BLaER1 (cell line): ENCODE measurements at regions not wholly inside any gene's neighbourhood (a gene's known extent, or its start where the extent isn't known, plus 50 kb on each side); places are given as distances from the start of the nearest gene placed in this dataset.

Experiments
- H3K27ac ChIP-seq: shearing (Covaris generic); formaldehyde crosslinking; 2 replicates; pipeline ENCODE4 v1.8.1; 2022
- H3K27me3 ChIP-seq: shearing (Covaris generic); formaldehyde crosslinking; 2 replicates; pipeline ENCODE4 v1.8.1; 2022
- H3K36me3 ChIP-seq: shearing (Covaris generic); formaldehyde crosslinking; 2 replicates; pipeline ENCODE4 v1.8.1; 2022
- H3K4me1 ChIP-seq: shearing (Covaris generic); formaldehyde crosslinking; 2 replicates; pipeline ENCODE4 v1.8.1; 2022
- H3K4me2 ChIP-seq: shearing (Covaris generic); formaldehyde crosslinking; 2 replicates; pipeline ENCODE4 v1.8.1; 2022
- H3K4me3 ChIP-seq: shearing (Covaris generic); formaldehyde crosslinking; 2 replicates; pipeline ENCODE4 v1.8.1; 2022
- H3K9ac ChIP-seq: shearing (Covaris generic); formaldehyde crosslinking; 2 replicates; pipeline ENCODE4 v1.8.1; 2022
- H3K9me3 ChIP-seq: shearing (Covaris generic); formaldehyde crosslinking; 2 replicates; pipeline ENCODE4 v1.8.1; 2022
- H4K20me1 ChIP-seq: shearing (Covaris generic); formaldehyde crosslinking; 2 replicates; pipeline ENCODE4 v1.8.1; 2022
- Cebpa-rat ChIP-seq: shearing (Covaris generic); IDR thresholded peaks from 2 replicates; pipeline ENCODE4 v1.8.1; 2022

DNA sequence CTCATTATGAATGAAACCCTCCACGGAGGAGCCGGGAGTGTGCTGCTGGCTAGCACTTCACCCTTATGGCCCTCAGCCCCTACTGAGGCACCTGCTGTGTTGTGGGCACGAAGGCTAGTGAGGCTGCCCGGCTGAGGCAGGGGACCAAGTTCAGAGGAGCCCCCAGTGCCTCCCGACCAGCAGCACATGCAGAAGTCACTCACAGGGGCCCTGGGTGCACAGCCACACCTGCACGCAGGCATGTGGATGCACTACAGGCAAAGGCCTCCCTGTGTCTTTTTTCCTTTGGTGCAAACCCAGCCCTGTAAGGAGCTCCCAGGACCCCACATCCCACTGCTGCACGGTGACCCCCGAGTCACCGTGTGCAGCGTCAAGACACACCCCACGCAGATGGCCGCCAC lies 261.5 kb downstream of the BRD1 start:
- no peak for TF ChIP-seq Cebpa-rat
- Histone ChIP-seq H3K4me3 (no peak overlapping the region), H3K9me3 (no peaks in the 10 kb centered on the region), H3K27me3 (no peaks in the 10 kb centered on the region), H3K27ac (no peak overlapping the region), H3K36me3 (no peaks in the 10 kb centered on the region; the same call in 1 of the 2 replicates), H4K20me1 (peaks cover 97% of the 10 kb centered on the region), H3K9ac (no peak overlapping the region), H3K4me1 (no peaks in the 10 kb centered on the region), H3K4me2 (no peak overlapping the region)

DNA sequence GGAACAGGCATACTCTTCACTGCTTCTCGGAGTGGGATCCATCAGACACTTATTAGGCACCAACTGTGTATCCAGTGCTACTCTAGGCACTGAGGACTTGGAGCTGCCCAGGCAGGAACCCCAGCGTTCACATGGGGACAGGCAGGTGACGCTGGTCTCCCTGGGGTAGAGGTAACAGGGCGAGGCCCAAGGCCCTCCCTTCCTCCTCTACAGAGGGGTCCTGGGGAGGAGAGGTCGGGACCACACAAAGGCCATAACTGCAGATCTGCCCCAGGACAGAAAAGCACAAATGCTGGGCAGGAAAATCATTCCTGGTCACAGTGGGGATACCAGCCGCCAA lies 262.2 kb downstream of the BRD1 start:
- TF ChIP-seq Cebpa-rat: no peak
- no peak overlapping the region for H3K4me2 ChIP-seq
- H3K4me3 ChIP-seq: no peak overlapping the region
- no peaks in the 10 kb centered on the region; the same call in 1 of the 2 replicates for H3K36me3 ChIP-seq
- no peak overlapping the region for H3K9ac ChIP-seq
- peaks cover 100% of the 10 kb centered on the region for H4K20me1 ChIP-seq
- H3K27ac ChIP-seq: no peak overlapping the region
- no peaks in the 10 kb centered on the region for H3K27me3 ChIP-seq
- H3K9me3 ChIP-seq: no peaks in the 10 kb centered on the region
- H3K4me1 ChIP-seq: no peaks in the 10 kb centered on the region

DNA sequence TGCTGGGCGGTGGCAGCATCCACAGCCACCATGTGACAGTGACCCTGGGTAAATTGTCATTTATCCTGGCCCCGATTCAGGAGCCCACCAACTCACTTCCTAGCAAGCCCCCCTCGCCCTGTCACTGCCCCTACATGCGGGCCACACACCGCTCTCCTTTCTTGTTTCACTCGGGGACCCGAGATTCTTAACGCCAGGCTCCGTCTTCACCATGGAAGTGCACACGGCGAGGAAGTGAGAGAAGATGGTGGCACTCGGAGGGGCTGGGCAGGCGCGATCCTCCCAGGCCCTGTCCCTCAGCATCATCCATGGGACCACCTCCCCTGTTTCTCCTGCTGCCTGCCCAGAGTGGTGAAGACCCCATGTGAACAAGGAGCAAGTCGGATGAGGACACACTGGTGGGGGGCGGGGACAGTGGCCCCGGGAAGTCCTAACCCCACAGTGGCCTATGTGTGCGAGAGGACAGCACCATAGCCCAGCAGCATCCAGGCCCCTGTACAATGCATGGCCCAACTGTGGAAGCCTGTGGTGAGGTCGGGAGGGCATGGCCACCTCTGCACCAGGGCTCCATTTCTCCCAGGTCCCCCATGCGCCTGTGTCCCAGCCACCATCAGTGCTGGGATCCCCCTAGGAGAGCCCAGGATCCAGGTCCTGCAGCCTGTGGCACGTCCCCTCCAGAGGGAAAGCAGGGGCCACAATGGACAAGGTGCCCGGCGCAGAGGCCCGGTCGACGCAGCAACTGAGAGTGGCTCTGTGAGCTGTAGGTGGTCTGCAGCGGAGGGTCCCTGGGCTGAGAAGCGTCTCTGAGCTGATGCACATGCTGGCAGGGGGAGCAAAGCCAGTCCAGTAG lies 262.8 kb downstream of the BRD1 start:
- no peak for TF ChIP-seq Cebpa-rat
- no peak overlapping the region for H3K4me2 ChIP-seq
- no peak overlapping the region for H3K9ac ChIP-seq
- no peaks in the 10 kb centered on the region for H3K4me1 ChIP-seq
- H3K4me3 ChIP-seq: no peak overlapping the region
- peaks cover 99% of the 10 kb centered on the region for H4K20me1 ChIP-seq
- H3K9me3 ChIP-seq: no peaks in the 10 kb centered on the region
- no peaks in the 10 kb centered on the region for H3K27me3 ChIP-seq
- H3K36me3 ChIP-seq: no peaks in the 10 kb centered on the region; the same call in 1 of the 2 replicates
- no peak overlapping the region for H3K27ac ChIP-seq

DNA sequence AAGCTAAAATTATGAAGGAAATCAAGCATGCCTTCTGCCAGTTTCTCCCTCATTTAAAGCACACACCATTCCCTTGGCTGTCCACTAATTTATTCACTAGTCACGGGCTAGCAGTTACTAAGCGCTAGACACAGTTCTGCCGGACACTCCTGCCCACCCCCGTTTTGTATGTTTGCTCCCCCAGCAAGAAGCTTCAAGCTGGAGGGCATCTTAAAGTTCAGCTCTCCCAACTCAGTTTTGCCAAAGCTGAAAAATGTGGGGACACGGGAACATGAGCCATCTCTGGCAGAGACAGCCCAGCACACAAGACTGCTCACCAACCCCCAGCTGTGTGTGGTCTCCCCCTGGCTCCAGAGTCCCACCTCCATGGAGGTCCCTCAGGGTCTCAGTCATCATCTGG lies 263.6 kb downstream of the BRD1 start:
- Histone ChIP-seq H3K9ac (no peak overlapping the region), H3K9me3 (no peaks in the 10 kb centered on the region), H3K4me1 (no peaks in the 10 kb centered on the region), H3K36me3 (no peaks in the 10 kb centered on the region; the same call in 1 of the 2 replicates), H3K27me3 (no peaks in the 10 kb centered on the region), H4K20me1 (peaks cover 90% of the 10 kb centered on the region), H3K4me3 (no peak overlapping the region), H3K4me2 (no peak overlapping the region), H3K27ac (no peak overlapping the region)
- no peak for TF ChIP-seq Cebpa-rat

DNA sequence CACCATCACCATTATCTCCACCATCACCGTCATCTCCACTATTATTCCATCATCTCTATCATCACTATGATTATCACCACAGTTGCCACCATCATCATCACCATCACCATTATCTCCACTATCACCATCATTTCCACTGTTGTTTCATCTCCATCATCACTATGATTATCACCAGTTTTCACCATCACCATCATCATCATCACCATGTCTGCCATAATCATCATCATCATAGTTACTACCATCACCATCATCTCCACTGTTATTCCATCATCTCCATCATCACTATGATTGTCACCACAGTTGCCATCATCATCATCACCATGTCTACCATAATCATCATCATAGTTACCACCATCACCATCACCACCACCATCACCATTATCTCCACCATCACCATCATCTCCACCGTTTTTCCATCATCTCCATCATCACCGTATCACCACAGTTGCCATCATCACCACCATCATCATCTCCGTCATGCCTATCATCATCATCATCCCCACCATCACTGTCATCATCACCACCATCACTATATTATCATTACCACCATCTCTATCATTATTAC lies 264.9 kb downstream of the BRD1 start:
- H3K9ac ChIP-seq: no peak overlapping the region
- no peak for TF ChIP-seq Cebpa-rat
- no peaks in the 10 kb centered on the region for H3K4me1 ChIP-seq
- peaks cover 77% of the 10 kb centered on the region for H4K20me1 ChIP-seq
- no peaks in the 10 kb centered on the region; the same call in 1 of the 2 replicates for H3K36me3 ChIP-seq
- H3K27ac ChIP-seq: no peak overlapping the region
- H3K9me3 ChIP-seq: peaks cover 5% of the 10 kb centered on the region; the same call in 1 of the 2 replicates
- H3K4me2 ChIP-seq: no peak overlapping the region
- no peaks in the 10 kb centered on the region for H3K27me3 ChIP-seq
- no peak overlapping the region for H3K4me3 ChIP-seq

DNA sequence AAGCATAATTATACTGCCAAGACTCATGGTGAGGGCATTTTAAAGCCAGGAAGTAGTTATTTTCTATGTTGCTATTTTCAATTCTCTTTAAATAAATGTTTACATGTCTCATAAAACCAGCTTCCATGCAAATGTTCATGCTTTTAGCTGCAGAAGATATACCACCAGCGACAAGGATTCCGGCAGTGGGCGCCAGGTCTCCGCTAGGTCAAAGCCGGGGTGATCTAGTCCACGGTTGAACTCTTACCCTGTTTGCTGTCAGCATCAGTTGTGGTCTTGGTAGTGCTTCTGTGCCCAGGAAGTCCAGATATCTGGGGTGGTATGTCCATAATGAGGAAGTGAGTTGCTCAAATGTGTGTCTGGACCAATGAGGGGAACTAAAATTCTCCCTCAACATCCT lies 265.7 kb downstream of the BRD1 start:
- H3K9me3 ChIP-seq: peaks cover 5% of the 10 kb centered on the region; the same call in 1 of the 2 replicates
- H3K4me3 ChIP-seq: no peak overlapping the region
- H3K36me3 ChIP-seq: no peaks in the 10 kb centered on the region; the same call in 1 of the 2 replicates
- H3K27me3 ChIP-seq: no peaks in the 10 kb centered on the region
- no peak overlapping the region for H3K9ac ChIP-seq
- H3K27ac ChIP-seq: no peak overlapping the region
- H3K4me2 ChIP-seq: no peak overlapping the region
- no peaks in the 10 kb centered on the region for H3K4me1 ChIP-seq
- peaks cover 69% of the 10 kb centered on the region for H4K20me1 ChIP-seq
- no peak for TF ChIP-seq Cebpa-rat

DNA sequence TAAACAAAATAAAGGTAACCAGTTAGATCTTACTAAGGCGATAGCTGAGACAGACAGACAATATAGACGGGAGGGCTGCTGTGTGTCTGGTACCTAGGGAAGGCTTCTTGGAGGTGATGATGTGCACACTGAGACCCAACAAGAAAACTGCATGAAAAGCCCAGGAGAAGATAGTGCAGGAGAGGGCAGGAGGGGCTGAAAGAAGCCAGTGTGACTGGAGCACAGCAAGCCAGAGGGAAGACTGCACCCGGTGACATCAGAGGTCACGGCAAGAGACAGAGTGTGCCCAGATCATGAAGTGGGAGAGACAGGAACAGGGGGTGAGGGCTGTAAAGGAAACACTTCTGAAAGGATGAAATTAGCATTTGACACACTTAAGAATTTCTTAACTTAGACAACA lies 266.3 kb downstream of the BRD1 start:
- TF ChIP-seq Cebpa-rat: no peak

DNA sequence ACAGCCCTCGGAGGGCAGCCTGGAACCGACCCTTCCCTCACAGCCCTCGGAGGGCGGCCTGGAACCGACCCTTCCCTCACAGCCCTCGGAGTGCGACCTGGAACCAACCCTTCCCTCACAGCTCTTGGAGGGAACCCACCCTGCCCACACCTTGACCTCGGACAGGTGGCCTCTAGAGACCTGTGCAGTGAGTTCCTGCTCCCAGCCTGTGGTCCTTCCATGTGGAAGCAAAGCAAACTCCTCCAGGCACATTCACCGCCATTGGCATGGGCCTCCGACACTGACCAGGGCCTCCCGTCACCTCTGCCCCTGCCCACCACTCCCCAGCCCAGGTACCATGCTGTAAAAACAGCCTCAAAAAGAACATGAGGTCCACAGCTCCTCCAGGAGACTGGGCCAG lies 272.1 kb downstream of the BRD1 start:
- Histone ChIP-seq H4K20me1 (peaks cover 63% of the 10 kb centered on the region; the same call in 1 of the 2 replicates), H3K9ac (no peak overlapping the region), H3K27ac (no peak overlapping the region), H3K4me2 (no peak overlapping the region), H3K4me1 (no peaks in the 10 kb centered on the region), H3K27me3 (no peaks in the 10 kb centered on the region; the same call in 1 of the 2 replicates), H3K4me3 (no peak overlapping the region), H3K36me3 (no peaks in the 10 kb centered on the region), H3K9me3 (peaks cover 18% of the 10 kb centered on the region)
- no peak for TF ChIP-seq Cebpa-rat

More for the DNA sequence above, 266.3 kb downstream of the BRD1 start:
- Histone ChIP-seq H3K9ac (no peak overlapping the region), H3K27ac (no peak overlapping the region), H3K27me3 (no peaks in the 10 kb centered on the region), H3K9me3 (peaks cover 5% of the 10 kb centered on the region; the same call in 1 of the 2 replicates), H3K36me3 (no peaks in the 10 kb centered on the region), H3K4me3 (no peak overlapping the region), H3K4me2 (no peak overlapping the region), H4K20me1 (peaks cover 64% of the 10 kb centered on the region), H3K4me1 (no peaks in the 10 kb centered on the region)

DNA sequence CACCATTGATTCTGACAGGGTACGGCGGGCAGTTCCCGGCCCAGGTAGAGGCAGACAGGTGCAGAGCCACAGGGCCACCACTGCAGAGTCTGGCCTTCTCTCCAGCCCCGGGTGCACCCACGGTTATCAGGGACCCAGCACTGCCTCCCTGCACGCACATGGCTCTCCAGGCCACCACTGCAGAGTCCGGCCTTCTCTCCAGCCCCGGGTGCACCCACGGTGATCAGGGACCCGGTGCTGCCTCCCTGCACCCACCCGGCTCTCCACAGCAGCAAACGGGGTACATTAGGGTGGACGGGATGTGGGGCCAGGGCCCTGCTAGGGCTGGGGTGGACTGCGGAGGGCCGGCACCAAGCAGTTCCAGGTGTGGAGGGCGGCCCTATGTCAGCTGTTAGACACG lies 272.9 kb downstream of the BRD1 start:
- Histone ChIP-seq H3K27me3 (no peaks in the 10 kb centered on the region; the same call in 1 of the 2 replicates), H3K4me2 (no peak overlapping the region), H3K4me1 (no peaks in the 10 kb centered on the region), H3K4me3 (no peak overlapping the region), H3K9me3 (peaks cover 20% of the 10 kb centered on the region), H4K20me1 (peaks cover 66% of the 10 kb centered on the region; the same call in 1 of the 2 replicates), H3K27ac (no peak overlapping the region), H3K36me3 (no peaks in the 10 kb centered on the region), H3K9ac (no peak overlapping the region)
- TF ChIP-seq Cebpa-rat: no peak

DNA sequence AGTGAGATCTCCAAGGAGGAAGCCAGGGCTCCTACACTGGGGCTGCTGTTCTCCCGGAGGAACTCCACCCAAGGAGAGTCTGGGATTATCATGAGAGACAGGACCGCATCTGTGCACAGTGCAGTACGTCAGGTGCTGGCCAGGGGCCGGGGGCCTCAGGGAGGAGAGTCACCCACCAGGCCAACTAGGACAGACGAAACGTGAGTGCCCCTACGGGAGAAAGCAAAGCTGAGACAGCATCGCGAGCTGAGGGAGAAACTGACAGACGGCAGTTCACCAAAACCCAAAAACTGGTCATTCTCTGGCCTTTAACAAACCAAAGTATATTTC lies 273.4 kb downstream of the BRD1 start:
- no peak overlapping the region for H3K27ac ChIP-seq
- H3K27me3 ChIP-seq: no peaks in the 10 kb centered on the region; the same call in 1 of the 2 replicates
- H4K20me1 ChIP-seq: peaks cover 70% of the 10 kb centered on the region; the same call in 1 of the 2 replicates
- no peak for TF ChIP-seq Cebpa-rat
- H3K9me3 ChIP-seq: peaks cover 20% of the 10 kb centered on the region
- H3K4me3 ChIP-seq: no peak overlapping the region
- H3K36me3 ChIP-seq: no peaks in the 10 kb centered on the region
- H3K4me1 ChIP-seq: no peaks in the 10 kb centered on the region
- no peak overlapping the region for H3K4me2 ChIP-seq
- H3K9ac ChIP-seq: no peak overlapping the region
